Osteocyte (in vitro differentiated cells): ENCODE measurements at regions not wholly inside any gene's neighbourhood (a gene's known extent, or its start where the extent isn't known, plus 50 kb on each side); places are given as distances from the start of the nearest gene placed in this dataset.

ENCODE experiments used
- DNase-seq: peaks from one replicate; pipeline ENCODE4 v3.0.0; 2021; ENCODE audit warnings: mixed read lengths; ENCODE audit not compliant: unreplicated experiment; ENCODE audit errors: extremely low spot score
- H3K27ac Mint-ChIP-seq: one replicate; pipeline ENCODE4 v1.8.0; 2021; ENCODE audit warnings: mild to moderate bottlenecking, mixed read lengths; ENCODE audit not compliant: unreplicated experiment
- H3K27me3 Mint-ChIP-seq: one replicate; pipeline ENCODE4 v1.8.0; 2021; ENCODE audit warnings: mixed read lengths; ENCODE audit not compliant: unreplicated experiment
- H3K36me3 Mint-ChIP-seq: one replicate; pipeline ENCODE4 v1.8.0; 2021; ENCODE audit warnings: mixed read lengths; ENCODE audit not compliant: unreplicated experiment
- H3K4me1 Mint-ChIP-seq: one replicate; pipeline ENCODE4 v1.8.0; 2021; ENCODE audit warnings: mixed read lengths; ENCODE audit not compliant: unreplicated experiment
- H3K4me3 Mint-ChIP-seq: one replicate; pipeline ENCODE4 v1.8.0; 2021; ENCODE audit warnings: mild to moderate bottlenecking, moderate library complexity, mixed read lengths; ENCODE audit not compliant: unreplicated experiment
- H3K9me3 Mint-ChIP-seq: one replicate; pipeline ENCODE4 v1.8.0; 2021; ENCODE audit warnings: mixed read lengths; ENCODE audit not compliant: unreplicated experiment
- TF ChIP-seq, protein P1 (sequence below): fragments of 200-600 bp; sonication (generic); IDR thresholded peaks from 2 replicates; pipeline ENCODE4 v1.5.0; 2021; ENCODE audit warnings: antibody characterized with exemption, mild to moderate bottlenecking, moderate library complexity

DNA sequence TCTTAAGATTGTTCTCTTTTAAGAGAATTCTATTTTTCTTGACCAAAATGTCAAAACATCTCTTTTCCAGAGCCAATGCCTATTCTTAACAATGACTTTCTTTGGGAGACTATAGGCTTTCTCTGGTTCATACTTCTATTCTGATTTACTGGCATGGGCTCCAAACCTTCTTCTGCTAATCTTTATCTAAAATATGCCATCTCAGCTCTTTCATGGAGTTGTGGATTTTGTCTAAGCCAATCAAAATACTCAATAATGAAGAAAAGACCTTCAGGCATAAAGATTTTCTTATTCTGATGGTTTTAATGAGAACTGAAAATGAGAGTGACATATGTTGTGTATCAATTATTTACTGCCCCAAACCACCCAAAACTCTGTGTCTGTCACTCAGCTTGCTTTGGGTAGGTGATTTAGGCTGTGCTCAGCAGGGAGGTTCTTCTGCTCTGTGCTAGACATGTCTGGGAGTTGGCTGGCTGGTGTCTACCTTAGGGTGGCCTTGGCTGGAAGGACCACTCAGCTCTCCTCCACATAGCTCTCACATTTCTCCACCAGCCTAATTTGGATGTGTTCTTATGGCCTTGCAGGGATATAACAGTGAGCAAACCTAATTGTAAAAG lies 270.8 kb downstream of the PRDM2 start:
- TF ChIP-seq, protein P1, sequence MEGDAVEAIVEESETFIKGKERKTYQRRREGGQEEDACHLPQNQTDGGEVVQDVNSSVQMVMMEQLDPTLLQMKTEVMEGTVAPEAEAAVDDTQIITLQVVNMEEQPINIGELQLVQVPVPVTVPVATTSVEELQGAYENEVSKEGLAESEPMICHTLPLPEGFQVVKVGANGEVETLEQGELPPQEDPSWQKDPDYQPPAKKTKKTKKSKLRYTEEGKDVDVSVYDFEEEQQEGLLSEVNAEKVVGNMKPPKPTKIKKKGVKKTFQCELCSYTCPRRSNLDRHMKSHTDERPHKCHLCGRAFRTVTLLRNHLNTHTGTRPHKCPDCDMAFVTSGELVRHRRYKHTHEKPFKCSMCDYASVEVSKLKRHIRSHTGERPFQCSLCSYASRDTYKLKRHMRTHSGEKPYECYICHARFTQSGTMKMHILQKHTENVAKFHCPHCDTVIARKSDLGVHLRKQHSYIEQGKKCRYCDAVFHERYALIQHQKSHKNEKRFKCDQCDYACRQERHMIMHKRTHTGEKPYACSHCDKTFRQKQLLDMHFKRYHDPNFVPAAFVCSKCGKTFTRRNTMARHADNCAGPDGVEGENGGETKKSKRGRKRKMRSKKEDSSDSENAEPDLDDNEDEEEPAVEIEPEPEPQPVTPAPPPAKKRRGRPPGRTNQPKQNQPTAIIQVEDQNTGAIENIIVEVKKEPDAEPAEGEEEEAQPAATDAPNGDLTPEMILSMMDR: no peak

DNA sequence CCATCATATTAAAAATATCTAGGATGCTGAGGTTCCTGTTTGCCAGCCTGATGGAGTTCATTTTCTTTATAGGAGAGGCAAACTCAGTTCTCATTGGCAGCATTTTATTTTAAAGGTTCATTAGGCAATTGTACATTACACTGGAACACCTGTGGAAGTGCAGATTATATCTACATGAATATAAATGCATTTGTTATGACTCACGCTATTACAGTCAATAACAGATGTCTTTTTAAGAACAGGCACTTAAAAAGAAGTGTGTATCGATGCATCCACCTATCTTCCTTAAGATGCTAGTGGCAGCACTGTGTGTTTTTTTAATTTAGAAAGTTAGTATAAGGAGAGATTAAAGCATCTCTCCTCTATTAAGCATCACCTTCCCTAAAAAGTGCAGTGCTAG lies 276.5 kb downstream of the PRDM2 start:
- no peak for DNase-seq
- H3K9me3 Mint-ChIP-seq: peaks cover 24% of the 10 kb centered on the region
- no peaks in the 10 kb centered on the region for H3K4me1 Mint-ChIP-seq
- H3K27me3 Mint-ChIP-seq: no peaks in the 10 kb centered on the region
- H3K36me3 Mint-ChIP-seq: no peaks in the 10 kb centered on the region
- TF ChIP-seq, protein P1: no peak
- no peak overlapping the region for H3K4me3 Mint-ChIP-seq
- H3K27ac Mint-ChIP-seq: no peak overlapping the region

More for the DNA sequence above, 270.8 kb downstream of the PRDM2 start:
- H3K4me1 Mint-ChIP-seq: no peaks in the 10 kb centered on the region
- DNase-seq: peak; percentile 32
- no peak overlapping the region for H3K4me3 Mint-ChIP-seq
- no peaks in the 10 kb centered on the region for H3K27me3 Mint-ChIP-seq
- H3K27ac Mint-ChIP-seq: no peak overlapping the region
- H3K36me3 Mint-ChIP-seq: no peaks in the 10 kb centered on the region
- H3K9me3 Mint-ChIP-seq: peaks cover 14% of the 10 kb centered on the region

- DNase-seq: no peak
- no peaks in the 10 kb centered on the region for H3K4me1 Mint-ChIP-seq
- no peak overlapping the region for H3K4me3 Mint-ChIP-seq
- TF ChIP-seq, protein P1: no peak
- H3K9me3 Mint-ChIP-seq: peaks cover 27% of the 10 kb centered on the region
- H3K36me3 Mint-ChIP-seq: no peaks in the 10 kb centered on the region
- no peaks in the 10 kb centered on the region for H3K27me3 Mint-ChIP-seq
- no peak overlapping the region for H3K27ac Mint-ChIP-seq
These were observed 281.2 kb downstream of the PRDM2 start for GRCh38 chr1:13981142-13981541.

DNA sequence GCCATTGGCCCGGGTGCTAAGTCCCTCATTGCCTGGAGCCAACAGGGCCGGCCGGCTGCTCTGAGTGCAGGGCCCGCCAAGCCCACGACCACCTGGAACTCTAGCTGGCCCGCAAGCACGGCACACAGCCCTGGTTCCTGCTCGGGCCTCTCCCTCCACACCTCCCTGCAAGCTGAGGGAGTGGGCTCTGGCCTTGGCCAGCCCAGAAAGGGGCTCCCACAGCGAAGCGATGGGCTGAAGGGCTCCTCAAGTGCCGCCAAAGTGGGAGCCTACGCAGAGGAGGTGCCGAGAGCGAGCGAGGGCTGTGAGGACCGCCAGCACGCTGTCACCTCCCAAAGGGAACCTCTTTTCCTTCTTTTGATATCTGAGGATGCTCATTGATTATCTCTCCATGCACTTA lies 283.4 kb downstream of the PRDM2 start:
- Mint-ChIP-seq H3K4me3 (no peak overlapping the region), H3K4me1 (no peaks in the 10 kb centered on the region), H3K36me3 (no peaks in the 10 kb centered on the region), H3K9me3 (peaks cover 33% of the 10 kb centered on the region), H3K27me3 (no peaks in the 10 kb centered on the region), H3K27ac (no peak overlapping the region)
- no peak for DNase-seq
- TF ChIP-seq, protein P1: no peak

GRCh38 chr1:13990939-13991338 lies 291.0 kb downstream of the PRDM2 start:
- Mint-ChIP-seq H3K36me3 (no peaks in the 10 kb centered on the region), H3K4me1 (no peaks in the 10 kb centered on the region)

More at GRCh38 chr1:13990939-13991338, 291.0 kb downstream of the PRDM2 start:
- TF ChIP-seq, protein P1: no peak
- Mint-ChIP-seq H3K4me3 (no peak overlapping the region), H3K27me3 (no peaks in the 10 kb centered on the region), H3K9me3 (peaks cover 49% of the 10 kb centered on the region), H3K27ac (no peak overlapping the region)
- no peak for DNase-seq
